ENCODE measurements at regions not wholly inside any gene's neighbourhood (a gene's known extent, or its start where the extent isn't known, plus 50 kb on each side); places are given as distances from the start of the nearest gene placed in this dataset.

- no peak for DNase-seq
- Histone ChIP-seq H3K27me3 (ENCODE audit: insufficient read depth, low read depth) (no peaks in the 10 kb centered on the region), H3K27ac (no peak overlapping the region), H3K9me3 (ENCODE audit: insufficient read depth, low read depth) (no peaks in the 10 kb centered on the region), H3K4me1 (replicated peaks; ENCODE audit: insufficient read depth) (no peaks in the 10 kb centered on the region), H3F3A (ENCODE audit: insufficient read depth, low read depth) (no peaks in the 10 kb centered on the region), H4K20me1 (ENCODE audit: insufficient read depth) (no peaks in the 10 kb centered on the region), H3K4me3 (no peak overlapping the region), H3K79me2 (ENCODE audit: low read depth) (no peaks in the 10 kb centered on the region), H3K9me2 (ENCODE audit: insufficient read depth) (no peaks in the 10 kb centered on the region), H2AFZ (no peak overlapping the region), H3K4me2 (no peak overlapping the region), H3K36me3 (ENCODE audit: low read depth) (no peaks in the 10 kb centered on the region)
- TF ChIP-seq EZH2 (IDR thresholded peaks at IDR 0.05; ENCODE audit: low read depth) = no peak
- no peak for TF ChIP-seq CTCF (conservative IDR thresholded peaks at IDR 0.05)
- intact Hi-C loops (cut with micrococcal nuclease; ENCODE audit: unreplicated experiment) = no loop called here
- ChIA-PET CTCF (no interaction called here), POLR2A (ENCODE audit: unreplicated experiment) (no interaction called here)
- BruUV-seq (replicated peaks) = no TSS peak
These were observed 68.4 kb upstream of the RANBP3L start for GRCh38 chr5:36370073-36370472.

- ChIA-PET POLR2A (ENCODE audit: unreplicated experiment) (no interaction called here), CTCF (no interaction called here)
- H3K27me3 ChIP-seq (ENCODE audit: insufficient read depth, low read depth) = no peaks in the 10 kb centered on the region
- intact Hi-C loops (cut with micrococcal nuclease; ENCODE audit: unreplicated experiment) = no loop called here
- H3K79me2 ChIP-seq (ENCODE audit: low read depth) = no peaks in the 10 kb centered on the region
- DNase-seq = no peak
- no peaks in the 10 kb centered on the region for H3K9me3 ChIP-seq (ENCODE audit: insufficient read depth, low read depth)
- no peak overlapping the region for H3K4me2 ChIP-seq
- H4K20me1 ChIP-seq (ENCODE audit: insufficient read depth) = no peaks in the 10 kb centered on the region
- H2AFZ ChIP-seq = no peak overlapping the region
- TF ChIP-seq EZH2 (IDR thresholded peaks at IDR 0.05; ENCODE audit: low read depth) (no peak), CTCF (conservative IDR thresholded peaks at IDR 0.05) (no peak)
- no peaks in the 10 kb centered on the region for H3F3A ChIP-seq (ENCODE audit: insufficient read depth, low read depth)
- H3K36me3 ChIP-seq (ENCODE audit: low read depth) = no peaks in the 10 kb centered on the region
- H3K4me3 ChIP-seq = no peak overlapping the region
- no TSS peak for BruUV-seq (replicated peaks)
- no peaks in the 10 kb centered on the region for H3K4me1 ChIP-seq (replicated peaks; ENCODE audit: insufficient read depth)
- no peak overlapping the region for H3K27ac ChIP-seq
- H3K9me2 ChIP-seq (ENCODE audit: insufficient read depth) = no peaks in the 10 kb centered on the region
These were observed 69.7 kb upstream of the RANBP3L start for GRCh38 chr5:36371366-36371765.

GRCh38 chr5:36373527-36374086 is 71.9 kb upstream of the RANBP3L start:
- Histone ChIP-seq H4K20me1 (ENCODE audit: insufficient read depth) (no peaks in the 10 kb centered on the region), H3K27me3 (ENCODE audit: insufficient read depth, low read depth) (no peaks in the 10 kb centered on the region; the same call in 1 of the 2 replicates), H3K4me3 (no peak overlapping the region), H2AFZ (no peak overlapping the region), H3K9me2 (ENCODE audit: insufficient read depth) (no peaks in the 10 kb centered on the region), H3K9me3 (ENCODE audit: insufficient read depth, low read depth) (no peaks in the 10 kb centered on the region), H3K27ac (no peak overlapping the region), H3K4me2 (no peak overlapping the region), H3F3A (ENCODE audit: insufficient read depth, low read depth) (no peaks in the 10 kb centered on the region), H3K79me2 (ENCODE audit: low read depth) (no peaks in the 10 kb centered on the region), H3K4me1 (replicated peaks; ENCODE audit: insufficient read depth) (no peaks in the 10 kb centered on the region), H3K36me3 (ENCODE audit: low read depth) (no peaks in the 10 kb centered on the region)
- ChIA-PET POLR2A (ENCODE audit: unreplicated experiment) (no interaction called here), CTCF (no interaction called here)
- DNase-seq = peak in 1 of 2 experiments; percentile 46
- intact Hi-C loops (cut with micrococcal nuclease; ENCODE audit: unreplicated experiment) = no loop called here
- TF ChIP-seq EZH2 (IDR thresholded peaks at IDR 0.05; ENCODE audit: low read depth) (no peak), CTCF (conservative IDR thresholded peaks at IDR 0.05) (no peak)
- BruUV-seq (replicated peaks) = no TSS peak
